Hepatic stellate cell (primary cell): ENCODE measurements at regions not wholly inside any gene's neighbourhood (a gene's known extent, or its start where the extent isn't known, plus 50 kb on each side); places are given as distances from the start of the nearest gene placed in this dataset.

Experiments
- DNase-seq: peaks from one replicate; pipeline ENCODE4 v3.0.0; 2011; ENCODE audit warnings: low spot score

- no peak for DNase-seq
These were observed 827.5 kb upstream of the SALL3 start for GRCh38 chr18:78151948-78152725.

- no peak for DNase-seq
These were observed 826.3 kb upstream of the SALL3 start for GRCh38 chr18:78153362-78153761.

- no peak for DNase-seq
These were observed 825.2 kb upstream of the SALL3 start for GRCh38 chr18:78154444-78154843.

GRCh38 chr18:78154853-78155252 is 824.8 kb upstream of the SALL3 start:
- DNase-seq = no peak

- DNase-seq = no peak
These were observed 823.2 kb upstream of the SALL3 start for GRCh38 chr18:78156466-78156865.

GRCh38 chr18:78158943-78159342 is 820.7 kb upstream of the SALL3 start:
- no peak for DNase-seq

GRCh38 chr18:78159397-78159796 is 820.2 kb upstream of the SALL3 start:
- DNase-seq = no peak

- no peak for DNase-seq
These were observed 818.5 kb upstream of the SALL3 start for GRCh38 chr18:78160961-78161656.

- no peak for DNase-seq
These were observed 814.1 kb upstream of the SALL3 start for GRCh38 chr18:78165525-78165924.

- DNase-seq = no peak
These were observed 811.1 kb upstream of the SALL3 start for GRCh38 chr18:78168526-78168925.

- DNase-seq = no peak
These were observed 810.3 kb upstream of the SALL3 start for GRCh38 chr18:78169174-78169864.

- no peak for DNase-seq
These were observed 807.7 kb upstream of the SALL3 start for GRCh38 chr18:78171954-78172353.

GRCh38 chr18:78174737-78175136 is 804.9 kb upstream of the SALL3 start:
- no peak for DNase-seq

- no peak for DNase-seq
These were observed 800.8 kb upstream of the SALL3 start for GRCh38 chr18:78178812-78179211.

GRCh38 chr18:78180741-78181140 is 798.9 kb upstream of the SALL3 start:
- DNase-seq = no peak

- DNase-seq = no peak
These were observed 795.8 kb upstream of the SALL3 start for GRCh38 chr18:78183815-78184214.

- no peak for DNase-seq
These were observed 788.3 kb upstream of the SALL3 start for GRCh38 chr18:78191276-78191675.

- DNase-seq = no peak
These were observed 787.6 kb upstream of the SALL3 start for GRCh38 chr18:78192054-78192453.

- DNase-seq = no peak
These were observed 783.3 kb upstream of the SALL3 start for GRCh38 chr18:78196280-78196679.

- DNase-seq = no peak
These were observed 780.6 kb upstream of the SALL3 start for GRCh38 chr18:78199002-78199401.

GRCh38 chr18:78199611-78200010 is 780.0 kb upstream of the SALL3 start:
- no peak for DNase-seq

GRCh38 chr18:78207942-78208341 is 771.7 kb upstream of the SALL3 start:
- no peak for DNase-seq

- no peak for DNase-seq
These were observed 771.2 kb upstream of the SALL3 start for GRCh38 chr18:78208461-78208860.
